Hematopoietic multipotent progenitor cell treated with erythropoietin and hydrocortisone succinate and interleukin-3 and kit ligand, for 6 days (in vitro differentiated cells): ENCODE measurements at regions not wholly inside any gene's neighbourhood (a gene's known extent, or its start where the extent isn't known, plus 50 kb on each side); places are given as distances from the start of the nearest gene placed in this dataset.

Source experiments
- DNase-seq: peaks from one replicate; pipeline ENCODE4 v3.0.0-alpha.2; 2015

- DNase-seq: no peak
Measured at GRCh38 chr6:1553562-1554083, 56.1 kb upstream of the FOXC1 start.

DNA sequence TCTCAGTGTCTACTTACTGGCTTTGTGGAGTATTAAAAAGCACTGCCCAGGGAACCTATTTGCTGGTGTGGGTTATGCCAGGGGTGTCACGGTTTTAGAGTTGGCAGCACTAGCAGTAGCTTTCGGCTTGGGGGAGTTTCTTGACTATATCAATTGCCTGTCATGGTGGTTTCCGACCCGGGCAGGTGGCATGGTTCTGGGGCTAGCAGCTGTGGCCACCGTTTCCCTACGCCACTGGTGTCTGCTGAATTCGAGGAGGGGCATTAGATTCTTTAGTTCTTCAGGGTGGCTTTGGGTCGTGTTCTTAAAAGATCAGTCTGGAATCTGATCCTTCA lies 55.6 kb upstream of the FOXC1 start:
- no peak for DNase-seq

DNA sequence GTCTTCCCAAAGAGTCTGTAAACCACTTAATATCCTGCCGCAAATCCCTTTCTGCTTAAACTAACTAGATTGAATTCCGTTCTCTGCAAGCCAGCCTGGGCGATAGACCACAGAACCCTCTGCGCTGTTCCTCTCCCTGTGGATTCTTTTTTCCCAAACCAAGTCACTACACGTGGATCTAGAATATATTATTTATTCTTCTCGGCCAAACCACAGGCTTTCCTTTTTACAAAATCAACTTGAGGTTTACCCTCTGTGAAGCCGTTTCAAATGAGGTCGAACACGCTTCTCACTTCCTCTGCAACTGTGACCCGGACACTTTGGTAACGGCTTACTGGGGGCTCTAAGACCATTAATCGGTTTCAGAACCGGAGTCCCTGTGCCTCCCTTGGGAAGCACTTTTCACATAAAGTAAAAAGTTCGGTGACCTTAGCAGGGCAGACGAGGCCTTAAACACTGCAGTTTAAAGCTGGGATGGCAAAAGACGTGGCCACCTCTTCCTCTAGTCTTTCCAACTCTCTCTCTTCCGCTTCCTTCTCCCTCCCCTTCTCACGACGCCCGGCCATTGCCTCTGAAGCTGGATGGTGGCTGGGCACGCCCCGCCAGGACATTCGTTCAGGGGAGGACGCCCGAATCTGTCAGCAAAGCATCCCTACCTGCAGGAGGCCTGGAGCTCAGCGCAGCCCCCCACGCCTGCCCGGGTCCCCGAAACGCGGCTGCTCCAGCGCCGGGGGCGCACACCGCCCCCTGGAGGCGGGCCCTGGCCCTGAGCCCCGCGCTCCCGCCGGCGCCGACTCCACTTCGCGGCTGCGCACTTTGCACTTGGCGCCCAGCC lies 55.0 kb upstream of the FOXC1 start:
- peak; percentile 54 for DNase-seq

- DNase-seq: no peak
Measured at GRCh38 chr6:1558388-1558787, 51.3 kb upstream of the FOXC1 start.
